ENCODE measurements at regions not wholly inside any gene's neighbourhood (a gene's known extent, or its start where the extent isn't known, plus 50 kb on each side); places are given as distances from the start of the nearest gene placed in this dataset.

DNA sequence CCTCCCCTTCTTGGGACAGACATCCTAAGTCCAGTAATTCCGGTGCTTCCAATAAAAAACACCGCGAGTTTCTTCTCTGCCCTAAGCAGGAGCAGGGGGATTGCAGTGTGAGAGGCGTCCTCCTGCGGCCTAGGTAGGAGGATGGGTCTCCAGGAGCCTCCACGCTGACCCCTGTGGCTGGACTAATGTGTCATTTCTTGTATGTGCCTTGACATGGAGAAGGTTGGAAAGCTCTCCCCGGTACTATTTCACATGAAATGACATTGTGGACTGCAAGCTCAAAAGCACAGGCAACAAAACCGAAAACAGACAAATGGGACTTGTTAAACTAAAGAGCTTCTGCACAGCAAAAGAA lies 66.6 kb upstream of the ENPP6 start:
- H3K9me3 ChIP-seq: no peaks in the 10 kb centered on the region
- 61 to 83% (median 73%) methylated on average over 5 to 8 of the region's 8 CpGs for WGBS, 5 donors
- H3K4me3 ChIP-seq: peak overlapping the region in 4 of 8 donors; percentile 12 to 60 (median 22)
- TF ChIP-seq POLR2A (IDR thresholded peaks at IDR 0.05) (no peak), POLR2AphosphoS5 (IDR thresholded peaks at IDR 0.05) (no peak)
- TF ChIP-seq, protein P1, sequence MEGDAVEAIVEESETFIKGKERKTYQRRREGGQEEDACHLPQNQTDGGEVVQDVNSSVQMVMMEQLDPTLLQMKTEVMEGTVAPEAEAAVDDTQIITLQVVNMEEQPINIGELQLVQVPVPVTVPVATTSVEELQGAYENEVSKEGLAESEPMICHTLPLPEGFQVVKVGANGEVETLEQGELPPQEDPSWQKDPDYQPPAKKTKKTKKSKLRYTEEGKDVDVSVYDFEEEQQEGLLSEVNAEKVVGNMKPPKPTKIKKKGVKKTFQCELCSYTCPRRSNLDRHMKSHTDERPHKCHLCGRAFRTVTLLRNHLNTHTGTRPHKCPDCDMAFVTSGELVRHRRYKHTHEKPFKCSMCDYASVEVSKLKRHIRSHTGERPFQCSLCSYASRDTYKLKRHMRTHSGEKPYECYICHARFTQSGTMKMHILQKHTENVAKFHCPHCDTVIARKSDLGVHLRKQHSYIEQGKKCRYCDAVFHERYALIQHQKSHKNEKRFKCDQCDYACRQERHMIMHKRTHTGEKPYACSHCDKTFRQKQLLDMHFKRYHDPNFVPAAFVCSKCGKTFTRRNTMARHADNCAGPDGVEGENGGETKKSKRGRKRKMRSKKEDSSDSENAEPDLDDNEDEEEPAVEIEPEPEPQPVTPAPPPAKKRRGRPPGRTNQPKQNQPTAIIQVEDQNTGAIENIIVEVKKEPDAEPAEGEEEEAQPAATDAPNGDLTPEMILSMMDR (IDR thresholded peaks at IDR 0.05 in 8 of 11, conservative IDR thresholded peaks at IDR 0.05 in 3 of 11): no peak
- peaks cover 39 to 78% (median 58%) of the 10 kb centered on the region in 6 donors for H3K4me1 ChIP-seq
- H3K27ac ChIP-seq: peak overlapping the region; percentile 22 to 87 (median 76)
- DNase-seq: no peak
- H3K36me3 ChIP-seq: no peaks in the 10 kb centered on the region
- intact Hi-C loops (cut with DNase I; ENCODE audit: low total_unique reads): no loop called here
- no peaks in the 10 kb centered on the region for H3K27me3 ChIP-seq (replicated peaks in 1 of 7)

DNA sequence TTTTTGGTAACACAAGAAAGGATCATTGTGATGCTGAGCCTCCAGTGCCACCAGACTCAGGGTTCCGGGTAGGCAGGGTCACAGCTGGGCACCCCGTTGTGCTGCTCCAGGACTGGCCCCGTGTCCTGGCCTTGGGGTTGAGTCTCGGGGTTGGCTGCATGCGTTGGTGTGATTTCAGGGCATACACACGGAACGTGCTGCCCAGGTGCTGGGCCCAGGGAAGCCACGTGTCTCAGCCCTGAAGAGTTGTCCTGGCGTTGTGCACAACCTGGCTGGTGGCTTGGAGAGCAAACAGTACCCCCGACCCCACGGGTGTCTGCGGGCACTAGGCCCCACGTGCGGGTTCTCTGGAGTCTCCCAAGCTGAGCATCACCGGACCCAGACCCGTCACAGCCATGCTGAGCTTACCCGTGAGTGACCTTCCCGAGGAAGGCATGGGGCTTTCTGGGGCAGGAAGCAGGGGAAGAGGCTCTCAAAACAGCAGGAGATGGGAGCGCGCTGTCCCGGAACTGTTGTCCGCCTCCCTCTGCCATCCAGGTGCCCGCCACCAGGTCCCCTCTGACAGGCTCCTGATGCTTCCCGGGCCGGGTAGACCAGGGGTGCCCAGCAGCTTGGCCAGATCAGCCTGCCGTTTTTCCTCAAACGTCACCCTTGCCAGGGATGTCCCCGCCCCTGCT lies 66.1 kb upstream of the ENPP6 start:
- intact Hi-C loops (cut with DNase I; ENCODE audit: low total_unique reads): no loop called here
- H3K4me3 ChIP-seq: peak overlapping the region in 4 of 8 donors; percentile 12 to 60 (median 22)
- 51 to 77% (median 65%) methylated on average over 12 to 28 of the region's 28 CpGs for WGBS, 5 donors

DNA sequence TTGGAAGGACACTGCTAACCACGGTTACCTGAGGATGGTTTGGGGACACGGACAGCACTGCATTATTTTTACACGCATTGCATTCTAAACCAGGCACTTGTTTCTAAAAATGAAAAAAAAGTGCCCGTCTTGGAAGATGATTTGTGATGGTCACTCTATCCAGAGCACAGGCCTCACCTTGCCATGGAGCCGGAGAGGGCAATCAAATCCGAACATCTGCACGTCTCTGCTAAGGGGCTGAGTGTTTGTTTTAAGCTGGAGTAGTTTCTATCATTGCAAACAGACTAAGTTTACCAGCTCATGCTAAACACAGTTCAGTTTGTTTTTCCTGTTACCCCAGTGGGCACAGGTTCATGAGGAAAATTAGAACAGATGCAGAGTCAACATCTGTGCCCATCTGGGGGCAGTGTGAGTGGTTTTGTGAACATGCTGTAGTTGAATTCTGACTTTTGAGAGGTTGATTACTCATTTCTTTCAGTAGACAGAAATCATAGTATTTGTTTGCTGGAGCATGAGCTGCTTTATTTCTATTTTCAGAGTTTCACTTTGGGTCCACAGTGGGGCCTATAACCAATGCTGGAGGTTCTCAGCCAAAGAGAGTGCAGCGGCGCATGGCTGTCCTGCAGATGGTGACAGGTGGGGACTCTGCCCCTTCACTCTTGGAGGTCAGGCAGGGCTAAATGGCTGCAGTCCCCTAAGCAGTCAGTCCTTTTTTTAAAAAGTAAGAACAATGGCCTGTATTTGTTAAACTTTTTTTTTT lies 65.4 kb upstream of the ENPP6 start:
- WGBS, 5 donors: 73 to 84% (median 80%) methylated on average over 9 of the region's 9 CpGs
- peak overlapping the region; percentile 19 to 87 (median 76) for H3K27ac ChIP-seq
- peaks cover 0 to under 1% (median 0%) of the 10 kb centered on the region in 8 donors for H3K9me3 ChIP-seq
- H3K4me3 ChIP-seq: no peak overlapping the region
- peaks cover 39 to 66% (median 51%) of the 10 kb centered on the region in 6 donors for H3K4me1 ChIP-seq
- no peaks in the 10 kb centered on the region for H3K36me3 ChIP-seq
- intact Hi-C loops (cut with DNase I; ENCODE audit: low total_unique reads): no loop called here
- no peaks in the 10 kb centered on the region for H3K27me3 ChIP-seq (replicated peaks in 1 of 7)
- DNase-seq: no peak
- no peak for TF ChIP-seq POLR2A (IDR thresholded peaks at IDR 0.05)
- peak in 1 of 3 donors; percentile 7 for TF ChIP-seq POLR2AphosphoS5 (IDR thresholded peaks at IDR 0.05)

More for the DNA sequence above, 66.1 kb upstream of the ENPP6 start:
- Histone ChIP-seq H3K27me3 (replicated peaks in 1 of 7) (no peaks in the 10 kb centered on the region), H3K4me1 (peaks cover 39 to 73% (median 57%) of the 10 kb centered on the region in 6 donors), H3K27ac (peak overlapping the region; percentile 22 to 87 (median 76)), H3K36me3 (no peaks in the 10 kb centered on the region), H3K9me3 (no peaks in the 10 kb centered on the region)
- TF ChIP-seq POLR2AphosphoS5 (IDR thresholded peaks at IDR 0.05): peak in 1 of 3 donors; percentile 38
- TF ChIP-seq POLR2A (IDR thresholded peaks at IDR 0.05): no peak
- no peak for DNase-seq

DNA sequence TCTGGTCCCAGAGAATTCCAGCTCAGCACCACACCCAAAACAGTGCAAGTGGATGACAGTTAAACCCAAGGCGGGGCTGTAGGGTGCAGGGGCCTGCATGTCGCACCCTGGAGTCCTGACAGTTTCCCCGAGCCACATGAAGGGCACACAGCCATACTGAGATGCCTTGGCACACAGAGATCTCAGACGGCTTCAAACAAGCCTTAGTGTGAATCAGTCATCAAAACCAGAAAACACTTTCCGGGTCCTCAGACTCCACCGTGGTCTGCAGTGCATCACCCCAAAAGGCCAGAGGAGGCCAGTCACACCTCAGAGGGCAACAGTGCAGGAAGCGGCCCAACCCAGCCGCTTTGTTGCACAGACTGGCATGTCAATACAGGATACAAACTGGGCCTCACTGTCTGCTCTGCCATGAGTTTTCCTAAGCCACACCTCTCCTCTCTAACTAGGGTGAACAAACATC lies 64.6 kb upstream of the ENPP6 start:
- Histone ChIP-seq H3K27me3 (replicated peaks in 1 of 7) (no peaks in the 10 kb centered on the region), H3K27ac (peak overlapping the region in 7 of 8 donors; percentile 27 to 87 (median 74)), H3K36me3 (no peaks in the 10 kb centered on the region), H3K4me1 (peaks cover 33 to 58% (median 44%) of the 10 kb centered on the region in 6 donors), H3K4me3 (no peak overlapping the region), H3K9me3 (peaks cover 0 to 8% (median 4%) of the 10 kb centered on the region in 8 donors)
- DNase-seq: peak; percentile 86
- whole genome bisulfite sequencing, 5 donors: 28 to 56% (median 43%) methylated on average over 8 of the region's 8 CpGs
- TF ChIP-seq, protein P1 (IDR thresholded peaks at IDR 0.05 in 8 of 11, conservative IDR thresholded peaks at IDR 0.05 in 3 of 11): peak in 5 of 11 experiments; percentile 13 to 34 (median 23)
- TF ChIP-seq POLR2A (IDR thresholded peaks at IDR 0.05) (no peak), POLR2AphosphoS5 (IDR thresholded peaks at IDR 0.05) (peak in 2 of 3 donors; percentile 17 to 51)
- intact Hi-C loops (cut with DNase I; ENCODE audit: low total_unique reads): no loop called here

All from spleen (tissue), 11 donors.